NOMO-1 (cell line): ENCODE measurements at regions not wholly inside any gene's neighbourhood (a gene's known extent, or its start where the extent isn't known, plus 50 kb on each side); places are given as distances from the start of the nearest gene placed in this dataset.

Experiments
- DNase-seq, 2 experiments: peaks; one replicate each; lab custom pipeline; 2025; ENCODE audit not compliant: unreplicated experiment in 2 of 2; lab: John Stamatoyannopoulos, UW

GRCh38 chr1:218705911-218706893, 361.1 kb downstream of the TGFB2 start:
- no peak for DNase-seq

DNA sequence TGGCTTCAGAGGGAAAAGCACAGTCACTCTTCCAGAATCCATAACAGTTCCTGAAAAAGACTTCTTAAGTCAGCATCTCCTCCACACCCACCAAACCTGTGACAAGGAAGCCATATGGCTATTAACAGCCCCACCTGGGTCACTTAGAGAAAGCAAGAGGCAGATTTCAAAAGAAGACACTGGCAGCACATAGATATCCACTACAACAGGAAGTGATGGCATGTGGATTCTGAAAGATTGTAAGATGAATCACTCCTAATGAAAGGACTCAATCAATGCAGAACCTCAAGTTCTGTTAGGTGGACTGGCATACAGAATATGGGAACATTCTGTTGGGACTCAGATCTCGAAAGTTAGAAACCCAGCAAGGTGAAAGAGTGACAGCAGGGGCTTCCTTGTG, 365.9 kb downstream of the TGFB2 start:
- DNase-seq = no peak

- no peak for DNase-seq
Measured at GRCh38 chr1:218711884-218712674, 366.9 kb downstream of the TGFB2 start.

- no peak for DNase-seq
Measured at GRCh38 chr1:218712677-218713076, 367.5 kb downstream of the TGFB2 start.

GRCh38 chr1:218715961-218716669, 371.0 kb downstream of the TGFB2 start:
- no peak for DNase-seq

DNA sequence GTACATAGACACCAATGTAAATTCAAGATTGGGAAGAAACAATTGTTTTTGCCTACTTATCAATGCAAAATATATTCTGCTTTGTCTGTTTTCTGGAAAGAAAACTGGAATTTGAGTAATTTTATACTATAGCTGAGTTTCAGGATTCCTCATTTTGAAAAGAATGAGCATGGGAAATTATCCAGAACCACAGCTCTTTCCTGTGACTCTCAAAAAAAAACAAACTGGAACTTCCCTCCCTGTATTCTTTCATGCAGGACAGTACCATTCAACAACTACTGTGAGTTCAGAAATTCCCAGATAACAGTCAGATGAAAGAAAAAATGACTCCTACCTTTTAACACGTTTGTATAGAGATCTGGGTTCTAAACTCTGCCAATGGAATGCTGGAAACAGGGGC, 372.4 kb downstream of the TGFB2 start:
- DNase-seq = no peak

DNA sequence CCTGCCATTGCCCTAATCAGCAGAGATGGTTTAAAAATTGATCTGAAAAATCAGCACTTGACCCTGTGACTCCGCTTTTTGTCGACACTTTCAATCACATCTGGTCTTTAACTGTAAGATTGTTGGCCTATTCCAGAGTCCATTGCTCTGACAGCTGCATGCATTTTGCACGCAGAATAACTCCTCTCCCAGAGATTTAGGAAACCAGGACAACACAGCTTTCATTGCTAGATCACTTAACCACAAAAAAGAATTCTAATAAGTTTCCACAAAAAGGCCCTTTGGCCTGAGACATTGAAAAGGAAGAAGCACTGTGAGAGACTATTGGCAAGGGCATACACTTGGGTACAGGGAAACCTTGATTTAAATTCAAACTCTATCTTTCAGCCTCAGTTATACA, 373.1 kb downstream of the TGFB2 start:
- no peak for DNase-seq

DNA sequence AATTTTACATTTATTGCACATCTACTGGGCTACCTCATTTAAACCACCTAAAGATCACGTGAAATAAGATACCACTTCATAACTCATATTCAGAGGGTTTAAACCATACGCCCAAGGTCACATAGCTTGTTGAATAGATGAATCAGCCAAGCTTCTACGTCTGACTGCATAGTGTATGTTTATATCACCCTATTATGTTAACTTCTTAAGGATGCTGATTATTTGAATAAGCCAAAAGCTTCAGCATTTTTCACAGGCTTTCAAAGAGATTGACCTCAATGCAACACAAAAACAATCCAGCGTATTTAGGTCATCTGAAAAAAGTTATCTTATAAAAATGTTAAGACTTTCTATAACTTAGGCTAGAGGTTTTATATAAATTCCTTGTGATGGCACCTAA, 373.8 kb downstream of the TGFB2 start:
- no peak for DNase-seq

DNA sequence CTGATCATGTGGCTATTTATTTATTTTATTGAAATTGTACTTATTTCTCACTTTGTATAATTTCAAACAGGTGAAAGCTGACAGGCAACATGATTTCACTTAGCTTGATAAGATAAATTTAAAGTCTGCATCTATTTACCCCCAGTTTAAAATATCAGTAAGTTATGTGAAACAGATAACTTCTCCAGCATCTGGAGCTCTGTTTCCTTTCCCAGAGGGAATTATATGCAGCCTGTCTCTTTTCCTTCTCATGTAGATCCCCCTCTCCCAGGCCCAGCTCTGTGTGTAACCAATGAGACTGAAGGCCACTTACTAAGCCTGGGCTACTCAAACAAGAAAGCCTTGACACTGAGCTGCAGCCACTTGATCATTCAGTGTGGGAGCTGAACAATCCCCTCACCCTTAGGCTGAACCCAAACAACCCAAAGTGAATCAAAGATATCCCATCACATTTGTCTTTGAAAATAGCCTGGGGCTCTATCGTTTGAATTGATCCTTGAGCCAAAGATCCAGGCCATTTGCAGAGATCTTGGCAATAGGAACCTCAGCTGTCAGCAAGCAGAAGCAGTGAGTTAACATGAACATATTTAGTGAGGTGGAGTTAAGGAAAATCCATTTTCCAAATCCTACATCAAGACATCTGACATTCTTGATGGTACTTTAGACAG, 383.9 kb downstream of the TGFB2 start:
- no peak for DNase-seq

GRCh38 chr1:218735436-218736032, 390.4 kb downstream of the TGFB2 start:
- DNase-seq = no peak

GRCh38 chr1:218739426-218739825, 394.3 kb downstream of the TGFB2 start:
- DNase-seq = no peak

DNA sequence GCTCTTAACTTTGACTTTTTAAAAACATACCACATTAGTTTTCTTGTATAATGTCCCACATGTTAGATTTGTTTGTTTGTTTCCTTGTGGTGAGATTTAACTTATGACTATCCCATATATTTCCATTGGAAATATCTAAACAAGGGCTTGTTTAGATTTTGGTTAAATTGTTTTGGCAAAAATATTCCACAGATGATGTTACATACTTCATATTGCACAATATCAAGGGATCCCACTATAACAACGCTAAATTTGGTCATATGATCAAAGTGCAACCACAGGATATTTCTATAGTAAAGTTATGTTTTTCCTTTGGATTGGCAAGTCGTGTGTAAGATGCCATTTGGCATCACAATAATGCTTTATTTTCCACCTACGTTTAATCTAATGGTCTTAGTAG, 396.7 kb downstream of the TGFB2 start:
- no peak for DNase-seq

DNA sequence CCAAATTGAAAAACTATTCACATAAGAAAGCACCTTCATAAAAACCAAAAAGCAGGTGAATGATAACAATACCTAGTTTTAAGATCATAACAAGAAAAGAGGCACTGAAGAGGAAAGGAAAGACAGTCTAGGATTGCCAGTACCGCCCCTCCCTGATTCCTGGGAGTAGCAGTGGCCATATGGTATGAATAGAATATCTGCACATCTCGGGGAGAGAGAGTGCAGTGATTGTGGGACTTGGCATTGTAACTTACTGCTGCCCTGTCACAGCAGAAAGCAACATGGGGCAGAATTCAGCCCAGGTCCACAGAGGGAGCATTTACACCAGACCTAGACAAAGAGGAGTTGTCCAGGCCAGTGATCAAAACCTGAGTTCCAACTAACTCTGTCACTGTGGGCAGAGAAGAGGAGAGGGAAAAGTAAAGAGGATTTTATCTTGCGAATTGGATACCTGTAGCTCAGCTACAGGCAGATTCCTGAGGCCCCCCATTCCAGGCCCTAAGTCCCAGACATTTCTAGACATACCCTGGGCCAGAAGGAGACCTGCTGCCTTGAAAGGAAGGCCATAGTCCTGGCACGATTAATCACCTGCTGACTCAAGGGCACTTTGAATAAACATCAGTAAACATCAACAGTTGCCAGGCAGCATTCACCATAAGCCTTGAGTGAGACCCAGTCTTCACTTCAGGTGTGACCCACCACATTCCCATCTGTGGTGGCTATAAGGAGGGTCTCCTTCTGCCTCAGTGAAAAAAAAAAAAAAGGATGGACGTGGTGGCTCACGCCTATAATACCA, 397.5 kb downstream of the TGFB2 start:
- no peak for DNase-seq

GRCh38 chr1:218743861-218744505, 398.8 kb downstream of the TGFB2 start:
- DNase-seq = no peak

GRCh38 chr1:218748071-218748470, 402.9 kb downstream of the TGFB2 start:
- no peak for DNase-seq

DNA sequence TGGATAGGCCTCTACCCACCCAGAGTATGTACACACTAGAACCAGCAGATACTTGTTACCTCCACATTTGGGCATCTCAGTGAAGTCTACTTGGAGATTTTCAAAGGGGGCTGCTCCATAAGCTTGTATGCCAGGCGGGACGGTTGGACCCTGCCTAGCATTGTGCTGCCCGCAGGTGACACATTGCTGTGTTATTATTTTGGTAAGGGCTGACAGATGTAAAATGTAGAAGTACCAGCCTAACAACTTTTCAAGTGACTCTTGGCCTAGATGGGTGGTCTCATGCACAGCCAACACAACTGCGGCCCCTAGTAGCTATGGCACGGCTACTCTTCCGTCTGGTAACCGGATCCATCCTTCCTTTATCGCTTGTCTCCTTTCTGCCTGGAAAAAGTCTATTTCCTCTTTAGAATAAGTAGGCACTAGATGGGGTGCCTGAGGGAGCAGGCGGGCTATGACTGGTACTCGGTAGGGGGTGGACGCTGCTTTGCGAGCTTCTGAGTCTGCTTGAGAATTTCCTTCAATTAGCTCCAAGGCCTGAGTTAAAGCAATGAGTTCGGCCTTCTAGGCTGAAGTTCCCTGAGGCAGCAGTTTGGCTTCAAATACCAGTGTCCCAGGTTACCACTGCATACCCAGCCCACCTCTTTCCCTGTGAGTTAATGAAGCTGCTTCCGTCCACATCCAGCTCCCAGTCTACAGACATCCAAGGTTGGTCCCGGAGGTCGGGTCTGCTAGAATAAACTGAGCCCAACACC, 405.3 kb downstream of the TGFB2 start:
- DNase-seq = no peak

DNA sequence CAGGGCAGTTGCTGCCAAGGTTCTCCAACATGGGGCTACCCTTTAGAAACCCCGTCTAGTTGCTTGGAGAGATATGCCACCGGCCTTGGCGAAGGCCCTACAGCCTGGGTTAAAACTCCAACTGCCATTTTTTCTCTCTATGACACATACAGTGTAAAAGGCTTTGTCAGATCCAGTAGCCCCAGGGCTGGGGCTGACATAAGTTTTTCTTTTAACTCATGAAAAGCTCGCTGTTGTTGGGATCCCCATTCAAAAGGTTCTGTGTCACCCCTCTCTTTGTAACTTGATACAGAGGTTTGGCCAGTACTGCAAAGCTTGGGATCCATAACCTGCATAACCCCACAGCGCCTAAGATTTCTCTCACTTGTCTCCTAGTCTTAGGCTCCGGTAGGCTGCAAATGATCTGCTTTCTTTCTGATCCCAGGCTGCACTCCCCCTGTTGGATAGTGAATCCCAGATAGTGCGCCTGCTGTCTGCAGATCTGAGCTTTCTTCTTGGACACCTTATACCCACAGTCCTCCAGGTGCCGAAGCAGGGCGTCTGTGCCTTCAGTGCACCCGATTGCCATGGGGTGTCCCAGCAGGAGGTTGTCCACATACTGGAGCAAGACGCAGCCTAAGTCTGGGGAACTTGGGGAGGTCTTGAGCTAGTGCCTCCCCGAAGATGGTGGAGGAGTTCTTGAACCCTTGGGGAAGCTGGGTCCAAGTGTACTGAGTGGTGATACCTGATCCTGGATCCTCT, 406.2 kb downstream of the TGFB2 start:
- DNase-seq = no peak

DNA sequence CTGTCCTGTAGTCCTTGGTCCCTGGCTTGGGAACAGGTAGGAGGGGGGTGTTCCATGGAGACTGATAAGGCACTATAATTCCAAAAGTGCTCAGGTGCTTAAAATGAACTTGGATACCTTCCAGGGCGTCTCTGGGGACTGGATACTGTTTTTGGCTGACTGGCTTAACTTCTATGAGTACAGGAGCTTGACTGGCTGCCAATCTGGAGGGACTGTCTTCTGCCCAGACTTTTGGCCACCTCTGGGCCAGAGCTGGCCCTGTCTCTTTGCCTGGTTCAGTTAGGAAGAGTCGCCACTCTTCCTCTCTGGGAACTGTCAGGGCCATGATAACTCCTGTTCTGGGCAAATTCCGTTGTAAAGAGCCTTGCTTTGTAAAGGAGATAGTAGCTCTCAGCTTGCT, 407.0 kb downstream of the TGFB2 start:
- DNase-seq = no peak
